HEK293 (cell line): ENCODE measurements at regions not wholly inside any gene's neighbourhood (a gene's known extent, or its start where the extent isn't known, plus 50 kb on each side); places are given as distances from the start of the nearest gene placed in this dataset.

ENCODE experiments used
- ZNF311 ChIP-seq: fragments of 450-650 bp; formaldehyde crosslinking; IDR thresholded peaks from 2 replicates; pipeline ENCODE4 v1.5.1; 2017; ENCODE audit warnings: missing biosample characterization, missing genetic modification characterization, borderline replicate concordance
- ZNF404 ChIP-seq: fragments of 450-650 bp; formaldehyde crosslinking; IDR thresholded peaks from 2 replicates; pipeline ENCODE4 v1.5.1; 2017; ENCODE audit warnings: missing biosample characterization, missing genetic modification characterization
- TF ChIP-seq, protein P1 (sequence below): fragments of 450-650 bp; formaldehyde crosslinking; IDR thresholded peaks from 2 replicates; pipeline ENCODE4 v1.5.1; 2017; ENCODE audit warnings: missing biosample characterization, missing genetic modification characterization

- TF ChIP-seq, protein P1, sequence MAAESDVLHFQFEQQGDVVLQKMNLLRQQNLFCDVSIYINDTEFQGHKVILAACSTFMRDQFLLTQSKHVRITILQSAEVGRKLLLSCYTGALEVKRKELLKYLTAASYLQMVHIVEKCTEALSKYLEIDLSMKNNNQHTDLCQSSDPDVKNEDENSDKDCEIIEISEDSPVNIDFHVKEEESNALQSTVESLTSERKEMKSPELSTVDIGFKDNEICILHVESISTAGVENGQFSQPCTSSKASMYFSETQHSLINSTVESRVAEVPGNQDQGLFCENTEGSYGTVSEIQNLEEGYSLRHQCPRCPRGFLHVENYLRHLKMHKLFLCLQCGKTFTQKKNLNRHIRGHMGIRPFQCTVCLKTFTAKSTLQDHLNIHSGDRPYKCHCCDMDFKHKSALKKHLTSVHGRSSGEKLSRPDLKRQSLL, result no peak
- no peak for TF ChIP-seq ZNF311 (tag by site-specific recombination)
- no peak for TF ChIP-seq ZNF404 (tag by site-specific recombination)
These were observed 170.2 kb downstream of the RGS9 start for GRCh38 chr17:65307081-65307960.
